ENCODE measurements at regions not wholly inside any gene's neighbourhood (a gene's known extent, or its start where the extent isn't known, plus 50 kb on each side); places are given as distances from the start of the nearest gene placed in this dataset.
A peak's percentile ranks its signal among the peaks of the same experiment; 100 is the strongest.

DNA sequence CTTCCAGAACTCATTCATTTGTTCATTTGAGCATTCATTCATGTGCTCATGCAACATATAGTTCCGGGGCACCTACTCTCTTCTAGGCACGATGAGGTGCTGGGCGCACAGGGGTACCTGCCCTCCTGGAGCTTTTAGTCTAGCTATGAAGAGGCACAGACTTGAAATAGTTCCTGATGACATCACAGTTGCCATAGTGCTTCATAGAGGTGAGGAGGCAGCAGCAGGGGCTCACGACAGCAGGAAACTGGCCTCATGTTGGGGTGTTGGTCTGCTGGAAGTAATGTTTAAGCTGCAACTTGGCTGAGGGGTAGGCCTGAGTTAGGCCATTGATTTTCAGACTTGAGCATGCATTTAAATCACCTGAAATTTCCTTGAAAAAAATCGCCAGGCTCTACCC lies 195.5 kb downstream of the PHETA1 start:
- DNase-seq = no peak

DNA sequence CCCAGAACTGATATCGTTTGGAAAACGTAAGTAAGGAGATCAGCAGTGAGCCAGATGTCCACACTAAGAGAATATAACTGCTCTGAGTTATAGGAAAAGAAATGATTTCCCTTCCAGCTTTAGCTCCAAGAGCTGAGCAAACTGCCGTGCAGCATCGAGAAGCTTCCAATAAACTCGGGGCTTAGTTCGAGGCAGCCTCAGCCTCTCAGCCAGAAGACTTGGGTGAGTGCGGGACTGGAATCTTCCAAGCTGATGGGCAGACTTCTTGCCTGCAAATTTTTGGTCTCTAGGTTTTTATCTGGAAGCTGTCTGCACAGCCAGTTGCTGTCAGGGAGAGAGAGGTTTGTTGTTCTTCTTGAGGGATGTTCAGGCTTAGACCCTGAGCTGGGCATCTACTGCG lies 196.1 kb downstream of the PHETA1 start:
- no peak for DNase-seq

DNA sequence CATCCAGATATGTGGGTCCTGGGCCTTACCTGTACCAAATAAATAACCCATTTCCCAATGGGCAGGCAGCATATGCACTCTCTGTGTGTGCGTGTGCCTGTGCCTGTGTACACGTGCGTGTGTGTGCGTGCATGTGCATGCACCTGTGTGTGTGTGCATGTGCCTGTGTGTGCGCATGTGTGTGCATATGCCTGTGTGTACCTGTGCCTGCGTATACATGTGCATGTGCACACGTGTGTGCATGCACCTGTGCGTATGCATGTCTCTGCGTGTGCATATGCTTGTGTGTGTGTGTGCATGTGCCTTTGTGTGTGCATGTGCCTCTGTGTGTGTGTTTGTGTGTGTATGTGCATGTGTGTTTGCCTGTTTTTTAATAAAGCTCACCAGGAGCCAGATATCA lies 197.1 kb downstream of the PHETA1 start:
- no peak for DNase-seq

DNA sequence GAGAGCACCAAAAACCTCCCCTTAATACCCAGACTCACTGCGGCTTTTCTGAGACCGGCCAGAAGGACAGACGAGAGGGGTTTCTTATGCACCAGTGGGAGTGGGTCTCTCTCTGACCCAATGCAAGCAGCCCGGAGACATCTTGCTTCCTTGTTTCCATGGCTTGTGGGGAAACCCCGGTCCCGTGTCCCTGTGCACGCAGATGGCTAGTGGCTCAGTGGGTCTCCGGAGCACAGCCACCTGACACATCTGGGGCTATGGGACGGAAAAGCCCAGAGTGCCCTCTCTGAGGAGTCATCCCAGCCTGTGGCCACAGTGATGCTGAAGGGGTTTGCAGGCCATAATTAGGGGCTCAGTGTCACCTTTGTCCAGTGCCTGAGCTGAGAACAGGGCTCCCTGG lies 197.6 kb downstream of the PHETA1 start:
- DNase-seq = no peak

DNA sequence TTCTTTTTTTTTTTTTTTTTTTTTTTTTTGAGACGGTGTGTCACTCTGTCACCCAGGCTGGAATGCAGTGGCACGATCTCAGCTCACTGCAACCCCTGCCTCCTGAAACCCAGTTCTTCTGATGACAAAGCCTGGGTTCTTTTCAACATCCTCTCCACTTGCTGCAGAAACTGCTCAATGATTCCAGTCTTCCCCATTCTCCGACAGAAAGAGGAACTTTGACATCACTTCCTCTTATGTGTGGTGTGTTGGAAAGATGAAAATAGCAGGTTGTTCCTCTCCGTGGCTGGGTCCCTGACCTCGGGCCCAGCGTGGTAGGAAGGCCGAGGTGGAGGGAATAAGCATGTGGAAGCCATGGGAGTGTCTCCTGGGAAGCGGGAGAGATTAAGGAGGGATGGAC lies 198.4 kb downstream of the PHETA1 start:
- DNase-seq = no peak

DNA sequence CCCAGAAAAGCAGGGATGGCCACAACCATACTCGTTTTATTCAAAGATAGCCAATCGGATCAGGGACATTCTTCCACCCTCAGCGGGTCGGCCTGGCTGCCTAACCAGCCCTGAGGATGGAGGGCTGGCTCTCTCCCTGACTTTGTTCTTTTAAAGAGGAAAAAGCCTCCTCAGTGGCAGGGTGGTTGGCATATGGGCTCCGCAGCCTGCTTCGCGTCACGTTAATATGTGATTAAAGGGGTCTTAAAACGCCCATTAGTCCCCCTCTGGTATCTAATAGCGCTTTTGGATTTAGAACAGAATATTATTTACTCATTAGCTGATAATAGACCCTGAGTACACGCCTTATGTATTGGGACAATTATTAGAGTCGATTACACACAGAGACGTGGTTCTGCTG lies 199.4 kb downstream of the PHETA1 start:
- DNase-seq = no peak

DNA sequence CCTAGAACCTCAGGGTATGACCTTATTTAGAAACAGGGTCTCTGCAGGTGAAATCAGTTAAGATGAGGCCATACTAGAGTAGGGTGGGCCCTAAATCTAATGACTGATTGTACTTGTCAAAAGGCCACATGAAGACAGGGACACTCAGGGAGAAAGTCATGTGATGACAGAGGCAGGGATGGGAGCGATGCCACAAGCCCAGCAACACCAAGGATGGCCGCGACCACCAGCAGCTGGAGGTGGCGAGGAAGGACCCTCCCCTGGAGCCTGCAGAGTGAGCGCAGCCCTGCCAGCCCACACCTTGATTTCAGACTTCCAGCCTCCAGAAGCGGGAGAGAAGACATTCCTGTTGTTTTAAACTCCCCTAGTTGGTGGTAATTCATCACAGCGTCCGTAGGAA lies 199.9 kb downstream of the PHETA1 start:
- no peak for DNase-seq

DNA sequence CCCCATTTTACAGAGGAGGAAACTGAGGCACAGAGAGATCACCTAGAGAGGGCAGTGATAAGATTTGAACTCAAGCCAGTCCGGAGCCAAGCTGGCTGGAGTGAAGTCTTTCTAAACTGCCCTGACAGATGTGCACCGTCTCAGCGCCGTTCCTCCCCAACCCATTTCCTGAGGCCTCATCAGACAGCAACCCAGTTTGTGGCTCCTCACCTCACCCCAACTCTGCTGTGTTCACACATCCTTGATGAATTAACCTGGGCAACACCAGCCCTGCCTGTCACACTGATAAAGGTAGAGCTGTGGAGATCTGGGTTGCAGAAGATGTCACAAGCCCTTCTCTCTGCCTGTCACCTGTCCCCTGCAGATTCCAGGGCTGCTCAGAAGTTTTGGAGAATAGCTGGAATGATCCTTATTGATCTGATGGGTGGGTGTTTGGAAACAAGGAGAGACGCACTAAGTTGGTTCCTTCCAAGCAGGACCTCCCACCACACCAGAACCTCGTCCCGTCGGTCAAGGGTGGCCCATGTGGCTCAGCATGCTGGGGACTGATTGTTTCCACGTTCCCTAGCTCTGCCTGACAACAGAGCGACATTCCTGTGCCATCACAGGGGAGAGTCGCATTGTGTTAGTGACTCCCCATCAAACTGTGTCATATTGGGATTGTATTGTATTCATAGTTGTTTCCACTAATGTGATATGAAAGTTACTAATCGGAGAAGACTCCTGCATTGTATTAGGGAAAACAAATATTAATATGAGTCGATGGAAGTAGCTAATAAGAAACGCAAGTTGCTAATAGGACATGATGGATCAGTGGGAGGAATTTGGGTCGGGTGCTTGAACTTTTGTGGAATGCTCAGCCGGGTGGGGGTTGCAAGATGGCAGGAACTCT lies 200.6 kb downstream of the PHETA1 start:
- DNase-seq = no peak

DNA sequence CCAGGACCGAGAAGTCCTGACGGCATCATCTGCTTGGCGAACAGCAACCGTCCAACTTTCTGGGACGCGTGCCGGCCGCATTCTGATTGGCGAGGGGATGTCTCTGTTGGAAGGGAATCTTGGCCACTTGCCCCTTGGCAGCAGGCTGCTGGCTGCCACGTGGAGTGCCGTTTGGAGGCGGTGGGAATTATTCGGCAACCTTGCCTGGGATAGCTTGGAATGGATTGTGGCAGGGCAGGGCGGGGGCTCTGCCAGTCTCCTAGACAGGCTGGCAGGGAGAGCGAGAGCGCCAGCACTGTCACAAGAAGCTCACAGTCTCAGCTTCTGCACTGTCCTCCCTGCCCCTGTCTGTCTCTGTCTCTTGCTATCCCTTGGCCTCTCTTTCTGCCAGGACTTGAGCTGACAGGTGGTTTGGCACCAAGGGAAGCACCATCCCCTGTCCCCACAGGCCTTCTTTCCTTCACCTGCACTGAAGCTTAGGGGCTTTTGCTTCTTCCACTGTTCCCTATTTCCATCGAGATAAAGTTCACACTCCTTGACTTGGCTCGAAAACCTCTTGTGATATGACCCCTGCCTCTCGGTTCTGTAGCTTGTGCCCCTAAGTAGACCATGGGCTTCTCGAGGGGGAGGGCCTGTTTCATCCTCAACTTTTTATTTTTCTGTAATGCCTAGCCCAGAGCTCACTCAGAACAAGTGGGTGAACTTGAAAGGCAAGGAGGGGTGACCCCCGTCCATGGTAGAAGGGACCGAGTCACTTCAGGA lies 201.9 kb downstream of the PHETA1 start:
- peak; percentile 69 for DNase-seq

DNA sequence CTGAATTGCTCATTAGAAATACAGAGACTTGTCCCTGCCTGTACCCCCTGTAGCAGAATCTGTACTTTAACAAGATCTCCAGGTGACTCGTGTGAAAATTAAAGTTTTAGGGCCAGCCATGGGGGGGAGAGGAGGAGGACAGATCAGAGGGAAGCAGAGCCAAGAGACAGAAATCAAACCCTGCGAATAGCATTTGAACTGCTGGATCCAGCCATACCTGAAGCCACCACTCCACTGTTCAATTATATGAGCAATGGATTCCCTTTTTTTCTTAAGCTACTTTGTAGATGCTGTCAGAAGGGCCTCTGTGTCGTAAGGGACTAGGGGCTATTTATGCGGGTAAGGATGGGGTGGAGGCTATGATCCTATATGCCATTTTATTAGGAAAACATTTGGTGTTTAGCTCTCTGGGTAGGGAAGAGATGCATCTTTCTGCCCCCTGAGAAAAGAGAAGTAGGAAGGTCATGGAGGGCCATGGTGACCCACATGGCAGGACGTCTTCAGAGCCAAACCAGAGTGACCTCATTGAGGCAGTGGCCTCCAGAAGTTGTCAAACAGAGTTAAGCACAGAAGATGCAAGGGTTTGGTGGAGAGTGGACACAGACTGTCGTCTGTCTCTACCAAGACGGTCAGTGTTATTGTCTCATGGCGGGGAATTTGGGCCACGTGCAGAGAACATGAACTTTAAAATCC lies 203.9 kb downstream of the PHETA1 start:
- no peak for DNase-seq

DNA sequence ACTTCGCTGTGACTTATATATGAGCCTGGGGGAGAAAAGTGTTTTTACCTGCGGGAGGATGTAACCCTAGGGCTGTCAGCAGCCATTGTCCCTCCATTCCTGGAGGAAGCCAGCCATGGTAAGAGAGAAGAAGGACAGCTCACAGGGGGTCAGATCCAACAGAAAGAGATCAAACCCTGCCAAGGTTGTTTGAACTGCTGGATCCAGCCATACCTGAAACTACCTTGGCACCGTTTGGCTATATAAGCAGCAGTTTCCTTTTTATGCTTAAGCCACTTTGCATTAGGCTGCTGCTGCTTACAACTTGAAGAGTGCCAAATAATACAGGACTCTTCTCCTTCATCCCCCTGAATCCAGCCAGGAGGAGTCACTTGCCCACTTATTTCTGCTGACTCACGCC lies 205.5 kb downstream of the PHETA1 start:
- DNase-seq = no peak

DNA sequence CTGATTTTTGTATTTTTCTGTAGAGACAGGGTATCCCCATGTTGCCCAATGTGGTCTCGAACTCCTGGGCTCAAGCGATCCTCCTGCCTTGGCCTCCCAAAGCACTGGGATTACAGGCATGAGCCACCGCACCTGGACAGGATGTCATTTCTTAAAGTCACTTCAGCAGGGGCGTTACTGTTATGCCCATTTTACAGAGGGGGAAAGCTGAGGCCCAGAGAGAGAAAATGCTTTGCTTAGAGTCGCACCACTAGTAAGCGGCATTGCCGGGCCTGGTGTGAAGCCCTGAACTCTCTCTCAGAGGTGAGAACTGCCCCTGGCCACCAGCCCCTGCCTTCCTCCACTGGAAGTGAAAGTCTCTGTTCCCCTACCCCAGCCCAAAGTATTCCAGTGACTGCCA lies 207.0 kb downstream of the PHETA1 start:
- DNase-seq = no peak

DNA sequence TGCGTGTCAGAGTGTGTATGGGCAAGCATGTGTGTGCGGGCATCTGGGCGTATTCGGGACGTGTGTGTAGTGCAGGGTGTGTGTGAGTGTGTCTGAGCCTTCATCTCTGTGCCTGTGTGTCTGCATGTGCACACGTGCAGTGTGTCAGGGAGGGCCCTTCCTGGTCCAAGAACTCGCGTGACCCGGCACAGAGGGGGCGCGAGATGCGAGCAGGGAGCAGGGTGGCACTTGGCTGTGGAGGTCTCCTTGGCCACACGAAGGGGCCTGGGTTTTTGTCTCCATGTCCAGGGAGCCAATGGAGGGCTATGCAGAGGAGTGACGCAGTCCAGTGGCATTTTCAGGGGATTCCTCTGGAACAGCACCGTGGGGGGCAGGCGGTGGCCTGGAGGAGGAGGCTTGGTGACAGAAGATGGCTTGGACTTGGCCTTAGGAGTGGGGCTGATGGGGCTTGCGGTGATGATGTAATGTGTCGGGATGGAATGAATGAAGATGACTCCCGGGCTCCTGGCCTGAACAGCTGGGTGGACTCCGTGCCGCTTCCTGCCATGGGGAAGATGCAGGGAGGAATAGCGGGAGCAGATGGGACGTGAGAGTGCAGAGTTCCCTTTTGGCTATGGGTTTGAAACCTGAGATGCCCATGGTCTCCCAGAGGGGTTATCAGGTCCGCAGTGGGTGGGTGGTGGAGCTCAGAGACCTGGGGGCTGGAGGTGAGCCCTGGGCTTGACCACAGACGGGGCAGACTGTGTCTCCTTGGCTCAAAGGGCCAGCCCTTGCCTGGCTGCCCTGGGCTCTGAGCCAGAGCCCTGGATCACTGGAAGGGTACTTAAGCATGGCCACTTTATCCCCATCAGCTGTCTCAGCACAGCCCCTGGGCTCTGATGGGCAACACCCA lies 208.3 kb downstream of the PHETA1 start:
- peak; percentile 69 for DNase-seq

DNA sequence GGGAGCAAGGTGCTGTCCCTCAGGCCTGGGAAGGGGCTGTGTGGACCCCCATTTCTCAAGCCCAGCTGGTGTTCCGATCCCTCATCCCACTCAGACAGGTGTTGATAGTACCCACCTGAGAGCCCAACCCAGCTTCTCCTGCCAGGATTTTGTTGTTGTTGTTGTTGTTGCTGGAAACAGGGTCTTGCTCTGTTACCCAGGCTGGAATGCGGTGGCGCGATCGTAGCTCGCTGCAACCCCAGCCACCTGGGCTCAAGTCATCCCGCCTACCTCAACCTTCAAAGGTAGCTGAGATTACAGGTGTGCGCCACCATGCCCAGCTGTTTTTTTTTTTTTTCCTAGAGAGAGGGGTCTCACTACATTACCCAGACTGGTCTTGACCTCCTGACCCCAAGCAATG lies 209.9 kb downstream of the PHETA1 start:
- DNase-seq = no peak

DNA sequence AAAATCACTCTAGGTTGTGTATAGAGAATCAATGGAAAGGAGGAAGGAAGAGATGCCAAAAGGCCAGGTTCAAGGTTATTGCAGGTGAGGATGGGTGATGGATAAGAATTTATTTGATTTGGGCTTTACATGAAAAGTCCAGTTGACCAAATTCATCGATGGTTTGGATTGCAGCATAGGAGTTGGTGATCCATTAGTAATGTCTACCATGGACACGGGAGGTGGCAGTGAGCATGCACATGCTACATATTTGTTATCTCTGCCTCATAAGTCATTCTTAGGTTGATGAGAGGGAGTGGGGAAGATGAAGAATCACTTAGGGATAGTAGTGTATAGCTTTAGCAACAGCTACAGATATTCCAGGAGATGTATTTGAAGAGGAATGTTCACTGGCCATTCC lies 211.4 kb downstream of the PHETA1 start:
- DNase-seq = no peak

DNA sequence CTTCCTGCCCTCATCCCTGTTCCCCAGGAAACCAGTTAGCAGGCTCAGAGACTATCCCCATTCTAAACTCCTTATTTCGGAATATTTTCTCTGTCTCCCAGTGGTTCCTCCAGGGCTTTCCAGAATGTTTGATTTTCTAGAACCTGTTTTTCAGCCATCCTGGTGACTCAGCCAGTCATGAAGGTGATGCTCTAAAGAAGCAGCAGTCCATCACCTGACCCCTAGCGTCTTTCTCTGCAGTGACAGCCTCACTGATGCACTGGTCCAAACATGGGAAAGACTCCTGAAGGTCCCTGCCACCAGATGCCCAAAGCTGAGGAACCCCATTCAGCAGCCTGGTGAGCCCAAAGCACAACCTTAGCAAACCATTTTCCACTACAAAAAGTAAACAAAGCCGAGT lies 212.6 kb downstream of the PHETA1 start:
- no peak for DNase-seq

DNA sequence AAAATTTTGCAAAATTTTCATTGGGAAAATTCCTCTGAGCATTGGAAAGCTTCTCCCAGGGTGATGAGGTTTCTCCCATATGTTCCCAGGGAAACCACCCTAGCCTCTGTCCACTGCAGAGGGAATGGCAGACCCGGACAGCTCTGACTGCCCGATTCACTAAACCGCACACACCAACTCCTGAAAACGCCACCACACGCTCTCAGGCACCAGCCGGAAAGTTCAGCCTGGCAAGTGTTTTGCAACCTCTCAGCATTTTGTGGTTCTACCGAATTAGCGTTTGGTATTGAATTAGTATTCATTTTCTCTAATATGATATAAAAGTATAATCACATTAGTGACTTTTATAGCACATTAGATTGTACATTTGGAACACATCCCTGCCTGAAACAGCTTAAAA lies 213.4 kb downstream of the PHETA1 start:
- no peak for DNase-seq

DNA sequence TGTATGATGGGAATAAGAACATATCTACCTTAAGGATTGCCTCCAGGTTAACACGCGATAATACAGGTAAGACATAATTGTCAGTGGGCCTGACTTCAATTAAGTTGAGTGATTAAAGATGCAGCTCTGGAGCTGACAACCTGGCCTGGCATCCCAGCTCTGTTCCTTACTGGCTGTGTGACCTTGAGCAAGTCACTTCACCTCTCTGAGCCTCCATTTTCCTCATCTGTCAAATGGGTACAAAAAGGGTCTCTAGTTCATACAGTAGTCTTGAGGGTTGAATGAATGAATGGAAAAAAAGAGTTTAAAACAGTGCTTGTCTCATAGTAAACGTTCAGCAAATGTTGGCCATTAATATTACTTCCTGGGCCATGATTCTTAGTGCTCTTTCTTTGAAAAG lies 213.9 kb downstream of the PHETA1 start:
- DNase-seq = no peak

DNA sequence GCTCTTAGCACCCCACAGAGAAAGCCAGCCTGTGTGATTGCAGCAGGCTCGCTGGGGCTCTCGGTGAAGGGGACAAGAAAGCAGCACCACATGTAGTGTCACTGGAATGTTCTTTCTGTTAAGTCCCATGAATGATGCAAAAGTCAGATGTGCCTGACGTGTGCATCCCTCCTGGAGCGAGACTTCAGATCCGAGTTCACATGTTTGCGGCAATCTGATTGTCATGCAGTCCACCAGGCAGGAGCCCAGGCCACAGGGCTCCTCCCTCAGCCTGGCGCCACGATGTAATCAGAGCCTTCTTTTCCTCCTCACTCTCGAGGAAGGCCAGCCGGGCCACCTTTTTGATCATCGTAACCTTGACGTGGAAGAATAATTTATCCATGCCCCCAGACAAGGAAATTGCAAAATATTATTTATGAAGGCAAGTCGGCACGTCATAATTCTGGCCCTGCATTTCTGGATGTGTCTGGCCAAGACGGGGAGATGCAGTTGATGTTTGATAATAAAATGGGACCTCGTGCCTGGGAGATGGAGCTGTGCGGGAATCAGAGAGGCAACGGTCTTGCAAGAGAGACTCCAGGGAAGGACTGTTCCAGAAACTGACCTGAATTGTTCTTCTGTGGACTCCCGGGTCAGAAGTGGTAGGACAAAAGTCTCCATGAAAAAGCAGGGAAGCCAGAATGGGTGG lies 214.6 kb downstream of the PHETA1 start:
- no peak for DNase-seq

DNA sequence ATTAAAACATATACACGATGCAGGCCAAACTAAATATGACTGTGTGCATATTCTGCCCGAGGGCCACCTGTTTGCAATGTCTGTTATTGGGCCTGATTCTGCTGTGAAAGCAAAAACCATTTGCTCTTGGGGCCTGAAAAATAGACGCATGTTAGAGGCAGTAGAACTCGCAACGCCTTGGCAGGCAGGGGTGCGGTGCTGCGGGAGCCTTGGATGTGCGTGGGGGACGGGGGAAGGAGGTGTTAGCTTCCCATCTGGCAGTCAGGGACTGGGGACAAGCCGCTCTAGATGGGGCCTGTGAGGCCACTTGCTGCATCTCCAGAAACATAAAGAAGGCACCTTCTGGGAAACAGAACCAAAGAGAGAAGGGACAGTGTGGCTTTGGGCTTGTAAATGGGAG lies 216.3 kb downstream of the PHETA1 start:
- DNase-seq = no peak

DNA sequence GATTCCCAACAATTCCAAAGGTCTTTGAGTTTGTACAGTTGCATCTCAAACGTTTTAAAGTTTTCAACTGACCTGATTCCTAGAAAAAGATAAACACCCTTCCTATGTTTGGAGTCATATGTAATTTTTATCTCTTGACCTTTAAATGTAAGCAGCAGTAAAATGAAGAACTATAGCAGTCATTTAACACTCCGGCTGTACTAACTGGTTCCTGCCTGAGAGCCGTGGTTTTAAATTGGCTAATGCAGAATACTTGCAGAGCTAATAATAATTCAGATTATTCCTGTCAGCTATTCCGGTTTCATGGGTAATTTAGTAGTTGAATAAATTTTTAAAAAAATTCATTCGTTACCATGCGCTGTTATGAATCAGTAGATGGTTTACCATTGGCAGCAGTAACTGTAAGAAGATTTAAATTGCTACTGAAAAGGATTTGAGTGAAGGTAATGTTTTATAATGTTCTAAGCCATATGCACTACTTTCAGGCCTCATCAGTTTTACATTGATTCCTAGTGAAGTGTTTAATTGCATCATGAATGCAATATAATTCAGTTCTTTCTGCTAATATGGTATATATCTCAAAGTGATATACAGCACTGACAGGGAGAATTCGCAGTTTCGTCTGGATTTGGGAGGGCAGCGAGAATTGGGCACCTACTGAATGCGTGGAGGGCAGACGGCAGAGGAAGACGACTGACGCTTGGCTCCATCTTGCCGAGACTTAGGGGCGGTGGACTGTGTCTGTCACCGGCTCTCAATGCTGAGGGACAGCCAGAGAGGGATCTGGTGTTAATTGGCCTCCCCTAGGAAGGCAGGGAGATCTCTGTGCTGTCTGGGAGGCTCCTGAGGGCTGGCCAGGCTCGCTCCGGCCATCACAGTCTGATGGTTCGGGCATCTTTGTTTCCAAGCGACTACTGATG lies 217.7 kb downstream of the PHETA1 start:
- DNase-seq = no peak

Measured in NCI-H1694 treated with DMSO at 0.1 percent for 48 hours (cell line).